MM.1S (cell line): ENCODE measurements at regions not wholly inside any gene's neighbourhood (a gene's known extent, or its start where the extent isn't known, plus 50 kb on each side); places are given as distances from the start of the nearest gene placed in this dataset.

Experiments used
- DNase-seq: peaks from one replicate; pipeline ENCODE4 v3.0.0-alpha.2; 2015
- H2AFZ ChIP-seq: fragments of 300-600 bp; sonication (generic); 2 replicates; pipeline ENCODE4 v1.6.0; 2016; ENCODE audit warnings: antibody characterized with exemption, low read length
- H3F3A ChIP-seq: fragments of 300-600 bp; sonication (generic); 2 replicates; pipeline ENCODE4 v1.6.1; 2016; ENCODE audit warnings: mild to moderate bottlenecking, antibody characterized with exemption, low read length, moderate library complexity, mixed read lengths; ENCODE audit not compliant: insufficient read depth
- H3K27ac ChIP-seq: fragments of 300-600 bp; sonication (generic); 2 replicates; pipeline ENCODE4 v1.5.1; 2016; ENCODE audit warnings: mild to moderate bottlenecking, low read length
- H3K27me3 ChIP-seq: fragments of 300-600 bp; sonication (generic); replicated peaks from 2 replicates; pipeline ENCODE4 v1.6.0; 2016; ENCODE audit warnings: low read length; ENCODE audit not compliant: insufficient read depth
- H3K36me3 ChIP-seq: fragments of 300-600 bp; sonication (generic); replicated peaks from 2 replicates; pipeline ENCODE4 v1.6.1; 2016; ENCODE audit warnings: mild to moderate bottlenecking, low read length, mixed read lengths; ENCODE audit not compliant: insufficient read depth
- H3K4me1 ChIP-seq: fragments of 300-600 bp; sonication (generic); 2 replicates; pipeline ENCODE4 v1.6.1; 2016; ENCODE audit warnings: low read length, mixed read lengths
- H3K4me2 ChIP-seq: fragments of 300-600 bp; sonication (generic); 2 replicates; pipeline ENCODE4 v1.6.0; 2016; ENCODE audit warnings: low read depth, low read length
- H3K4me3 ChIP-seq: fragments of 300-600 bp; sonication (generic); 2 replicates; pipeline ENCODE4 v1.5.1; 2016; ENCODE audit warnings: low read length, mixed read lengths
- H3K79me2 ChIP-seq: fragments of 300-600 bp; sonication (generic); 2 replicates; pipeline ENCODE4 v1.6.1; 2016; ENCODE audit warnings: mixed run types, low read length, mixed read lengths
- H3K9ac ChIP-seq: fragments of 300-600 bp; sonication (generic); 2 replicates; pipeline ENCODE4 v1.6.1; 2016; ENCODE audit warnings: low read length, mixed read lengths
- H3K9me2 ChIP-seq: fragments of 300-600 bp; sonication (generic); replicated peaks from 2 replicates; pipeline ENCODE4 v1.6.1; 2016; ENCODE audit warnings: mild to moderate bottlenecking, low read length, mixed read lengths; ENCODE audit not compliant: insufficient read depth
- H3K9me3 ChIP-seq: fragments of 300-600 bp; sonication (generic); replicated peaks from 2 replicates; pipeline ENCODE4 v1.6.1; 2016; ENCODE audit warnings: mild to moderate bottlenecking, low read length, mixed read lengths; ENCODE audit not compliant: insufficient read depth
- H4K20me1 ChIP-seq: fragments of 300-600 bp; sonication (generic); 2 replicates; pipeline ENCODE4 v1.6.1; 2016; ENCODE audit warnings: mild to moderate bottlenecking, low read length, moderate library complexity, mixed read lengths; ENCODE audit not compliant: insufficient read depth
- EZH2 ChIP-seq: fragments of 300-600 bp; sonication (generic); optimal IDR thresholded peaks from 2 replicates; pipeline ENCODE3; 2017; ENCODE audit warnings: low read depth, mild to moderate bottlenecking, antibody characterized with exemption, low read length, mixed read lengths
- EZH2phosphoT487 ChIP-seq: fragments of 300-600 bp; sonication (generic); IDR thresholded peaks from 2 replicates; pipeline ENCODE4 v1.6.1; 2018; ENCODE audit warnings: antibody characterized with exemption, low read length
- TF ChIP-seq, protein P1 (sequence below): fragments of 300-600 bp; sonication (generic); IDR thresholded peaks from 2 replicates; pipeline ENCODE4 v1.5.1; 2016; ENCODE audit warnings: antibody characterized with exemption, low read length, mixed read lengths

DNA sequence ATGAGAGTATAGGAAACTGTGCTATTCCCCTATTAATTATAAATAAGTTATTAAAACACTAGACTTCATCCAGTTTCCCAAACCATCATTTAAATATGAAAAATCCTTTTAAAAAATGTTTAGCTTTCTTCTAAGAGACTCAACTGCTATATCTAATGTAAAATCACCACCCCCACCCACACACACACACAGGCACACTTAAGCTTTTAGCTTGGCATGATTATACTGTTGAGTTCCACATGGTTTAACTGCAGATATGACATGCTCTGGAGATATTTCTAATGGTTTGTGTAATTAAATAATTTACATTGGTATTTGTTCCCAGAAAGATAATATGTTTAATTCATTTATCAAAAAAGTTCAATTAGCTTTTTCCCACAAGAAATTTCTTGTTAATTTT is 1700.1 kb upstream of the SLC10A2 start:
- DNase-seq, result no peak
- Histone ChIP-seq H3K36me3 (no peaks in the 10 kb centered on the region), H3K4me3 (no peak overlapping the region), H3K27me3 (no peaks in the 10 kb centered on the region), H3K4me2 (no peak overlapping the region), H3K4me1 (no peaks in the 10 kb centered on the region), H3K9me3 (no peaks in the 10 kb centered on the region), H3K27ac (no peak overlapping the region), H3K79me2 (no peaks in the 10 kb centered on the region), H3K9ac (no peak overlapping the region), H4K20me1 (no peaks in the 10 kb centered on the region), H2AFZ (no peak overlapping the region), H3F3A (no peaks in the 10 kb centered on the region), H3K9me2 (no peaks in the 10 kb centered on the region)
- TF ChIP-seq EZH2phosphoT487 (no peak), EZH2 (no peak)
- TF ChIP-seq, protein P1, sequence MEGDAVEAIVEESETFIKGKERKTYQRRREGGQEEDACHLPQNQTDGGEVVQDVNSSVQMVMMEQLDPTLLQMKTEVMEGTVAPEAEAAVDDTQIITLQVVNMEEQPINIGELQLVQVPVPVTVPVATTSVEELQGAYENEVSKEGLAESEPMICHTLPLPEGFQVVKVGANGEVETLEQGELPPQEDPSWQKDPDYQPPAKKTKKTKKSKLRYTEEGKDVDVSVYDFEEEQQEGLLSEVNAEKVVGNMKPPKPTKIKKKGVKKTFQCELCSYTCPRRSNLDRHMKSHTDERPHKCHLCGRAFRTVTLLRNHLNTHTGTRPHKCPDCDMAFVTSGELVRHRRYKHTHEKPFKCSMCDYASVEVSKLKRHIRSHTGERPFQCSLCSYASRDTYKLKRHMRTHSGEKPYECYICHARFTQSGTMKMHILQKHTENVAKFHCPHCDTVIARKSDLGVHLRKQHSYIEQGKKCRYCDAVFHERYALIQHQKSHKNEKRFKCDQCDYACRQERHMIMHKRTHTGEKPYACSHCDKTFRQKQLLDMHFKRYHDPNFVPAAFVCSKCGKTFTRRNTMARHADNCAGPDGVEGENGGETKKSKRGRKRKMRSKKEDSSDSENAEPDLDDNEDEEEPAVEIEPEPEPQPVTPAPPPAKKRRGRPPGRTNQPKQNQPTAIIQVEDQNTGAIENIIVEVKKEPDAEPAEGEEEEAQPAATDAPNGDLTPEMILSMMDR, result no peak

DNA sequence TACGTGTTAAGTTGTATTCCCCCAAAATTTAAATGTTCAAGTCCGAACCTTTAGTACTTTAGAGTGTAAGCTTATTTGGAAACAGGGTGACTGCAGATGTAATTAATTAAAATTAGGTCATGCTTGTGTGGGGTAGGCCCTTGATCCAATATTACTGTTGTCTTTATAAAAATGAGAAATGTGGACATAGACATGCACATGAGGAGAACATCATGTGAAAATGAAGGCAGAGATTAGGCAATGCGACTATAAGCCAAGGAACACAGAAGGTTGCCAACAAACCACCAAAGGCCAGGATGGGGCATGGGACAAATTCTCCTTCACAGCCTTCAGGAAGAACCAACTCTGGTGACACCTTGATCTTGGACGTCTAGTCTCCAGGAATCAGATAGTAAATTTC is 1698.4 kb upstream of the SLC10A2 start:
- Histone ChIP-seq H3K9me3 (no peaks in the 10 kb centered on the region), H4K20me1 (no peaks in the 10 kb centered on the region), H3F3A (no peaks in the 10 kb centered on the region), H3K27ac (no peak overlapping the region), H3K36me3 (no peaks in the 10 kb centered on the region), H3K27me3 (no peaks in the 10 kb centered on the region), H3K79me2 (no peaks in the 10 kb centered on the region), H2AFZ (no peak overlapping the region), H3K4me1 (no peaks in the 10 kb centered on the region), H3K4me2 (no peak overlapping the region), H3K9ac (no peak overlapping the region), H3K4me3 (no peak overlapping the region), H3K9me2 (no peaks in the 10 kb centered on the region)
- DNase-seq, result no peak
- TF ChIP-seq EZH2 (no peak), EZH2phosphoT487 (no peak)
- TF ChIP-seq, protein P1, result no peak

DNA sequence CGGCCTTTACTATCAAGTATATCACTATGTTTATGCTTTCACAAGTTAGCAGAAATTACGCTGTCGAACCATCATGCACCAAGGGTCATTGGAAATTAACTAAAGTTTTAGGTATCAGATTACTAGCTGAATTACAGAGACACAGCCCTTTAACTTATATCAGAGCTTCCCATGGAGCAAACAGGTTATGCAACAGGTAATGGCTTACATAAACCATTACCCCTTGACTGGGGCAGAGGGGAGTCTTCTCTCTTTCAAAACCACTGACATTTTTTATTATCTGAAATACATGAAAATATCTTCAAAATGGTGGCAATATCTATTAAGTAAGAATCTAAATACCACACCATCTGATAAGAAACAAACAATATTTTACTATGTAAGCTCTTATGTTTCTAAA is 1692.9 kb upstream of the SLC10A2 start:
- Histone ChIP-seq H3K4me1 (no peaks in the 10 kb centered on the region), H3K27ac (no peak overlapping the region), H3K79me2 (no peaks in the 10 kb centered on the region), H3K9ac (no peak overlapping the region), H3K9me2 (no peaks in the 10 kb centered on the region), H3F3A (no peaks in the 10 kb centered on the region), H4K20me1 (no peaks in the 10 kb centered on the region), H2AFZ (no peak overlapping the region), H3K36me3 (no peaks in the 10 kb centered on the region), H3K9me3 (no peaks in the 10 kb centered on the region), H3K4me3 (no peak overlapping the region), H3K4me2 (no peak overlapping the region), H3K27me3 (no peaks in the 10 kb centered on the region)
- TF ChIP-seq, protein P1, result no peak
- TF ChIP-seq EZH2phosphoT487 (no peak), EZH2 (no peak)
- DNase-seq, result no peak

DNA sequence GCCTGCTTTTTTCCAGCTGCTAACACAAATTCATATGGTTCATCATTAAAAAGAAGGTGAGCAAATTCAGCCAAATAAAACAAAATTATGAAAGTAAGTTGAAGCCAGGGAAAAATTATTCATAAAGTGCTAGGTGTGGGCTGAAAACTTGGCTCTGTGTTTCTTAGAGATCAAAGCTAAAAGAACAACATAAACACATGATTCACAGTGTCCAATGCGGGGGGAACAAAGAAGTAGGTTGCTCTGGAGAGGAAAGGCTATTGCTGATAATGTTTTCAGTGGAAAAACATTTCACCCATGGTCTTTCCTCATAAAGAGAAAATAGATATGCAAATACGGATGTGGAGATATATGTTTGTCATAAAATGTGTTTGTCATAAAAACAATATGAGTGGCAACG is 1691.5 kb upstream of the SLC10A2 start:
- H4K20me1 ChIP-seq, result no peaks in the 10 kb centered on the region
- no peak overlapping the region for H3K9ac ChIP-seq
- no peaks in the 10 kb centered on the region for H3K4me1 ChIP-seq
- H3K9me3 ChIP-seq, result no peaks in the 10 kb centered on the region
- no peaks in the 10 kb centered on the region for H3K27me3 ChIP-seq
- H3K79me2 ChIP-seq, result no peaks in the 10 kb centered on the region
- no peak overlapping the region for H3K4me2 ChIP-seq
- H3K4me3 ChIP-seq, result no peak overlapping the region
- no peaks in the 10 kb centered on the region for H3K36me3 ChIP-seq
- H3K9me2 ChIP-seq, result no peaks in the 10 kb centered on the region
- DNase-seq, result no peak
- no peaks in the 10 kb centered on the region for H3F3A ChIP-seq
- H3K27ac ChIP-seq, result no peak overlapping the region
- TF ChIP-seq EZH2, result no peak
- TF ChIP-seq, protein P1, result no peak
- no peak for TF ChIP-seq EZH2phosphoT487
- H2AFZ ChIP-seq, result no peak overlapping the region
